DND-41 (cell line): ENCODE measurements at regions not wholly inside any gene's neighbourhood (a gene's known extent, or its start where the extent isn't known, plus 50 kb on each side); places are given as distances from the start of the nearest gene placed in this dataset.

Experiments used
- CTCF ChIP-seq: IDR thresholded peaks from 2 replicates; pipeline ENCODE4 v1.5.1; 2012; ENCODE audit warnings: borderline replicate concordance, low read length, moderate library complexity, mild to moderate bottlenecking; ENCODE audit not compliant: poor library complexity, severe bottlenecking; ENCODE audit errors: extremely low read depth
- EZH2 ChIP-seq: IDR thresholded peaks from 3 replicates; pipeline ENCODE4 v1.6.1; 2012; ENCODE audit warnings: borderline replicate concordance, low read depth, mild to moderate bottlenecking, moderate library complexity, low read length, inconsistent platforms; ENCODE audit not compliant: severe bottlenecking

- TF ChIP-seq CTCF (no peak), EZH2 (no peak)
Measured at GRCh38 chr2:160977376-160977775, 182.9 kb upstream of the TANK start.
